SKM-1 (cell line): ENCODE measurements at regions not wholly inside any gene's neighbourhood (a gene's known extent, or its start where the extent isn't known, plus 50 kb on each side); places are given as distances from the start of the nearest gene placed in this dataset.

Experiments
- DNase-seq: peaks from one replicate; lab custom pipeline; 2025; ENCODE audit not compliant: unreplicated experiment; lab: John Stamatoyannopoulos, UW

DNA sequence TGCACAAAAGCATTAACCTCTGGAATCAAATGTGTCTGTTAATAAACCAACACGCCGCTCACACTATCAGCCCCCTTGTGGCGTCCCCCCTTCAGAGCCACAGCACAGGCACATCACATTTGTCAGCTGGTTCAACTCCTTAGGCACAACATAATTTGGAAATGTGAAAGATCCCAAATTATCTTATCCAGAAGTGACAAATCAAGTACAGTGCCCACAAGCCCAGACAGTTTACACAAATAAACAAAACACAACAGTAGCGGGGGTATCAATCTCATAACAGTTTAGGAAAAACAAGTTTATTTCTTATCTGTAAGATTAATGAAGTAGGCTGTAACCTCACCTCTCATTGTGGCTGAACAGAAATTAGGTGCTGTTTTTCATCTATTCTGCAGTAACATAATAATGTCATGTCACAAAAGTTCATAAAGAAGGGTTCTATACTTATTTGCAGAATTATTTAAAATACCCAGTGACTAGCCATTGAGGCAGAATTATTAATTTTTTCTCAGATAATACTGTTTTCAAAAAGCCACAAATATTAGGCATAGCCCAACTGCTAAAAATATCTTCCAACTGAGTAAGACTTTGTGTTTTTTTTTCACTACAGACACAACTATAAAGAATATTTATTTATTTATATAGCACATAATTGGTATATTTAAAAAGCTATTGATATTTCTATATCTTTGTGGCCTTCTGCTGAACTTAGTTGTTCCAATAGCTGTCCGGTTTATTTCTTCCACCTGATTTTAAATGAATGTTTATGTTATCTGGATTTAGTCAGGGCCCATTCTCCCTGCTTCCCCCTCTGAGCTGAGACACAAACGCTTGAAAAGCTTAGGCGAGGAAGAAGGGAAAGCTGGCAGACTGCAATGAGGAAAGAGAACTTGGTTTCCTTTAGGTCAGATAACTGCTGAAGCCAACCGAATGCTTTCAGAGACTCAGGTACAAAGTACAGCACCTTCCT lies 214.7 kb downstream of the QDPR start:
- no peak for DNase-seq

DNA sequence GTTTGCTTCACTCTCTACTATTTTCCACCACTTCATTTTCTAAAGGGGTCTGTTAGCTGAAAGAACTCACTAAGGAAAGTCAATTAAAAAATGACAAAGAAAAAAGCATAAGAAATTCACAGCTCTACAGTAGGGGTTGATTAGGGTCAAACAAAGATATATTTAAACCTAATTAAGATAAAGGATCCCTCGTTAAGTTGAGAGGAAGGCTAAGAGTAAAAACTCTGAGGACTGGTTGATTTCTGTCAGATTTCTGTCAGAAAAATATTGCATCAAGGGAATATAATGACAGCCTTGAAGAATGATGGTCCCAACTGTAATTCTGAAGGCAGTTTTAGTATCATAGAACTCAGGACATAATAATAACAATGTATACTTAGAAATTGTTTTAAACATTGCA lies 218.0 kb downstream of the QDPR start:
- no peak for DNase-seq

DNA sequence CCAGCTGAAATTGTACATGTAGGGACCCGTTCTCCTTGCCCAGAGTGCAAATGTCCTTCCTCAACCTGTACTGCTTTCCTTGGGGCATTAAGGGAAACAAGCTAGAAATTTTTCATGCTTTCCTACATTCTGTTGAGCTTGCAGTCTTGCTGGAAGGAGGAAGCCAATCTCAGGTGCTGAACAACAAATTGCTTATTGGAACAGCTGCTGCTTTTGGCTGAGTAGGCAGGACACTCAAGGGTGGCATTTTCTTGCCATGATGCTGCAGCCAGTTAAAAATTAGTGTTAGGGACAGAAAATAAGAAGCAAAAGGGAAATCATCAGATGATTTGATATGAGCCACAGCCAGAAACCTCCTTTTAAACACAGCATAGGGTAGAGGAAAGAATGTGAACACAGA lies 223.7 kb downstream of the QDPR start:
- DNase-seq: no peak

DNA sequence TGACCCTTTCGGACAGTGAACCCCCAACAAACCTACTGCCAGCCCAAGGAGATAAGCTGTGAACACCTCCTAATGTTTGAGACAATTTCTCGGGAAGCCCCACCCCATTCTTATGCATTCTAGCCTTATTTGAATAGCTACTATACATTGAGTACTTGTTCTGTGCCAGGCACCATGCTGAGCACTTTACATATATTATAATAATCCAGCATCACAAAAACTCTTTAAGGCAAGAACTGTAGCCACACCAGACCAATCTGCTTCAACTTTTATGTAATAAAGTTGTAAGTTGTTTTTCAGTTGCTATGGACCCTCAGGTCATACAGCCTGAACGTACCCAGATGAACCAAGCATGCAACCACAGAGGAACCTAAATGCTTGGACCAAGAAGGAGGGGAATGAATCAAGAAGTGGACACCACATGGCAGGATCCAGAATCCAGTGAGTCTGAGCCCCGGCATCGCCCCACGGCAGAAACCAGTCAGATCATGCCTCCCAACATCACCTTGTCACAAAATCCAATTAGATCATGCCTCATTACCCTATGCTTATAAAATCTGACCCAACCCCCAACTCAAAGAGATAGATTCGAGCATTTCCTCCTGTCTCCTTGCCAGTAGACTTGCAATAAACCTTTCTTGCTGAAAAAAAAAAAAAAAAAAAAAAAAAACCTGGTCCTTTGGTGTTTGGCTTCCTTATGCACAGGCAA lies 225.0 kb downstream of the QDPR start:
- DNase-seq: no peak

DNA sequence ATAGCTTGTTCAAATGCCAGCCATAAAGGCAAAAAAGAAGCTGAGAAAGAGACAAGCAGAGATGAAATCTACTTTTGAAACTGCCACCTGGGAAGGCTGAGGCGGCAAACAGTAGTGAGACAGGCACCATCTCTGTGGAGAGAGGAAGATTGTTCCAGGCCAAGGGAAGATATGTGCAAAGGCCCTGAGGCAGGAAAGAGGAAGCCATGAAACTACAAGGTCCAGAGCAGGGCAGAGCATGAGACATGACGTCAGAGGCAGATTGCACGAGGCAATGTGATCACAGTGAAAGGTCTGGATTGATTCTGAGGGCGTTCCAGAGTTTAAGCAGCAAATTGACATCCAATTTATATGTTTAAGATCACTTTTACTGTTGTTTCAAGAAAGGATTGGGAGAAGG lies 226.1 kb downstream of the QDPR start:
- no peak for DNase-seq

DNA sequence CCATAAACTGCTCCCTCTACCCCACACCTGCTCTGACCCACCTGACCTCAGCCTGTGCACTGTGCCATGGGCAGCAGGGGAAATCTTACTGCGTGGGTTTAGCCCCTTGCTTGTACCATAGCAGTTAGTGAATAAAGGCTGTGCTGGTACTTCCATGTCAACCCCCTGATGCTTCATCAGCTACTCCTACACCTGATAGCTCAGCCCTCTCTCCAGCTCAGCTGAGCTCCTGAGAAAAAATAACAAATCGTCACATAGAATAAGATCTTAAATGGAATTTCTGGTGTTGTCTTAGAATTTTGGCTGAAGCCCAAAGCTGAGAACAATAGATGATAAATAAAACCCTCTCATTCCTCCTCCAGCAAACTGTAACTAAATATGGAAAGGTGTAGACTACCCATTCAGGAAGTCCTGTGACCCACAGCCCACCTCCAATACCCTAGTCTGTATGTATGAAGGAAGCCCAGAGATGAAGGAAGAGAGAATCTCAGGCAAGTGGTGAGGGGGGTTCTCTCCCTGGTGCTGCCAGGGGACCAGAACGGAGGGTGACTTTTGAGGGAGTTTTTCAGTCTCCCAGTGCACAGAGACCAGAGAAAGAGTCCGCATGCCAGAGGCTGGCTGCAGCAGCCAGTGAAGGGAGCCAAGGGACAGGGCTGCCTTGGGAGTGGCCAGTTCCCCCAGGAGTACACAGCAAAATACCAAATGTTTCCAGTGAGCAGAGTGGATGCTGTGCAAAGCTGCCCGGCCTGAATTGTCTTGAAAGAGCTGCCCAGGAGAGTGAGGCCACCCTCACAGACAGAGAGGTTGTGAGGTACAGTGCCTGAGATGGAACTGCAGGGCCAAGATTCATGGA lies 227.3 kb downstream of the QDPR start:
- no peak for DNase-seq

DNA sequence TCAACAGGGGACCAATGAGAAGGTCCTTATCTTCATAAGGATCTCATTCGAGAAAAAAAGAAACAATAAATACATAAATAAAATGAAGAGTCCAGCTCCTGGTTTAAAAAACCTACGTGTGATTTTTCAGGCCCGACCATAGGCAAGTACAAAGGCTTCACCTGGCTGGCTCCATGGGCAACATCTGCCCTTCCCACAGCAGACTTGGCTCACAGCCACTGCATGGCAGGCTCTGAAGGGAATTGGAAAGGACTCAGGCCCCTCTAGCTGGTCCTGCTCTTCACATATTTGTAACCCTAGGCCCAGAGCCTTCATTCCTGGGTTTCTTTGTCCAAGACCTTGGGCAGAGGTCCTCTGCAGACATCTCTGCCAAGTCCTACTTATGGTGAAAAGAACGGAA lies 228.1 kb downstream of the QDPR start:
- no peak for DNase-seq

DNA sequence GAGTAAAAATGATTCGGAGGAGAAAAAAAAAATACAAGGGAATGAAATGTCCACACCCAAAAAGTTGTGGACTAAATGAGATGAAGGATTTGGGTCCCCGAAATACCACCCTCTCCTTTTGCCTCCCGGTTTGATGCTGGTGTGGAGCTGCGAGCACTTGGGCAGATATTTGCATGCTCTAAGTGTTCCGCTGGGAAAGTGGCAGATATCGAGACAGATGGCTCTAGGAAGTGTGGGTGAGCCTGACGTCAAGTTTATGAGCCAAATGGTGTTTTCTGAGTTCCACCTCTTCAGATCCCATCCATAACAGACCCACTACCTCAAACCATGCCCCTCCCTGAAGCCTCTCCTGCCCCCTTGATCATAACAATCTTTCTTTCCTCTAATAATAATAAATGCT lies 228.6 kb downstream of the QDPR start:
- DNase-seq: no peak

DNA sequence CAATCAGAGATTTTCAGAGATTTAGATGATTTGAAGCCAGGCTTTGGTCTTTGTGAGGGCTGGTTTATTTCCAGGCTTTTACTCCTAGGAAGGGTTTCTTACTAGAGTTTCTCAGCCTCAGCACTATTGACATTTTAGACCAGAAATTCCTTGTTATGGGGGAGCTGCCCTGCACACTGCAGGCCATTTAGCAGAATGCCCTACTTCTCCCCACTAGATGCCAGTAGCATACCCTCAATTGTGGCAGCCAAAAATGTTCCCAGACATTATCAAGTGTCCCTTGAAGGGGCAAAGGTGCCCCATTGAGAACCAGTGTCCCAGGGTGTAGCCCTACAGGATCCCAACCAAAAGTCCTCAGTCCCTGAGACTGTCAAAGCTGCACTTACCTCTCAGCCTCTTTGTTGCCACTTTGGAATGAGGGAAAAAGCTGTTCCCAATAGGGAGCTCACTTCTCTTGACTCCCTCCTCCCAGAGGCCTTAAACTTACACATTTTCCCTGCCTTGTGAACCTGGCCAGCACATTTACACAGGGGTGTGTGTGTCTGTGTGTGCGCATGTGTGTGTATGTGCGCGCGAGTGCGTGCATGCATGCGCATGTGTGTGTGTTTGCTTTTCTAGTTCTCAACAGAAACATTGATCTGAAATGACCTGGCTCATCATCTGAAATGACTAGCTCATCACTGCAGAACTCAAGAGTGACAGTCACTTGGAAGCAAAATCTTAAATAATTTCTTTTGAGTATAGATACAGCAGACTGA lies 231.4 kb downstream of the QDPR start:
- no peak for DNase-seq

DNA sequence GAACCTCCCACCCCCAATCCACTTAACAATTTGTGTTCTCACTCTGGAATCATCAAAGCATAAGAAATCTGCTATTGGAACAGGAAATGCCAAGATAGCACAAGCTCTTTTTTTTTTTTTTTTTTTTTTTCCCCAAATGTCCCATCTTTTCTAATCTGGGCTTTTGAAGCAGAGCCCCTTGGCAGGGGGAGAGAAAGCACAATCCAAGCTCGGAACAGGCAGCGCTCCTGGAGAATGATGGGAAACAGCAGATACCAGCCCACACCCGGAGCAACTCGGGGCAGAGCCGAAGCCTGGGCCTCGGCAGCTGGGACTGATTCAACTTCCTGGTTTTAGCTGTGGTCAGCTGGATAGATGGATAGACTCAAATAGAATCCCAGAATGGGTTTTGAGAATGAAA lies 235.1 kb downstream of the QDPR start:
- DNase-seq: no peak

DNA sequence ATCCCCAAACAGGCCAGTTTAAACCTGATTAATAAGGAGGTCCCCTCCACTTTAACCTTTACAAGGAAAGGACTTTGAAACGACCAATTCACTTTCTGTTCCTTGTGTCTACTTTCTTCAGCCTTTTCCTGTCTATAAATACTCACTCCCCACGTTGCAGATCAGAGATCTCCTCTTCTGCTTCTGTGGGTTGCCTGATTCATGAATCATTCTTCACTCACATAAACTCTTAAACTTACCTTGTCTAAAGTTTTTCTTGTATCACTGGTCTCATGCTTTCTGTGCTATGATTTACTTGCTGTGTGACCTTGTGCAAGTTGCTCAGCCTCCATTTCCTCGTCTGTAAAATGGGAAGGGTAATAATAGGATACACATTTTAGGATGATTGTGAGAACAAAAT lies 236.1 kb downstream of the QDPR start:
- no peak for DNase-seq

DNA sequence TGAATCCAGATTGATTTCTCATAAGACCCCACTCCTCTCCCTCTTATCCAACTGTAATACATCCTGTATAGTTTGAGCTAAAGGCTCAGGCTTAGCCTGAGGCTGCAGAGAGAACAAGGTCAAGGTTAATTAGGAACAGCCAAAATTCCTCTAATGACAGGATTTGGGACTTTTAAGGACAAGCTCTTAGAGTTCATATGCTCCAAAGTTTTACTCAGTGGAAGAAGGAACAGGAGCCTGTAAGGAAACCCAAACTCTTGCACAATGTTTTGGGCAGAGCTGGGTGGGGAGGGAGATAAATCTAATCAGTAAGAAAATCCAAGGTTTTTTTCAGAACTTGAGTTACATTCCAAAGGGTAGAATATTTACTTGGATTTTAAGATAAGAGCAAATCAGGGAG lies 238.8 kb downstream of the QDPR start:
- DNase-seq: no peak

DNA sequence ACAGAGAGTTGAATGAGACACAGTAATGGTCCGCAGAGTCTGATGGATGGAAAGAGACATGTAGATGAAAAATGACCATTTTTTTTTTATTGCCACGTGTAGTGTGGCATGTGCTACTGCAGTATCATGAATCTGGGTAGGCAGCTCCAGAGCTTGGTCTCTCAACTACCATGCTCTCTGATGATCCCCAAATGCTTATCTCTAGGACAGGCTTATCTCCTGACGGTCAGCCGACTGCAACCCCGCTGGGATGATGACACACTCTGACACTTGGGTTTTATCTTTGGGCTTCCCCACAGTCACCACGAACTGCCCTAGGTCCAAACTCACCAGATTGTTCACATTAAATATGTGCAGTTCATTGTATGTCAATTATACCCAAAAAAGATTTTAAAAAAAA lies 239.7 kb downstream of the QDPR start:
- DNase-seq: no peak

DNA sequence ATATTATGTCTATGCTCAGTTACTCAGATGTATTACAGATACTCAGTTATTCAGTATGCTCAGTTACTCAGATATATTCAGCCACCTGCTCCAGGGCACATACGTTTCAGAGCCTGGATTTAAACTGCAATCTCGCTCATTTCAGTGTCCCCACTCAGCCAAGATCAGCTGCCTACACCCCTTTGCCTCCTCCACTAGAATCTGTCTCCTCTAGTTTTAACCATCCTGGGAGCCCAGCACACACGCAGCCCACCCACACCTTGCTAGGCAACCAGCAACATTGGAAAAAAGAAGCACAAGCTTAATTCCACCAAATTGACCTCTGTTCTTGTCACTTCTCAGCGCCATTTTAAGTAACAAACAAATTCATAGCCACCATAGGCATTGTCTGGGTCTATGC lies 246.2 kb downstream of the QDPR start:
- DNase-seq: no peak

DNA sequence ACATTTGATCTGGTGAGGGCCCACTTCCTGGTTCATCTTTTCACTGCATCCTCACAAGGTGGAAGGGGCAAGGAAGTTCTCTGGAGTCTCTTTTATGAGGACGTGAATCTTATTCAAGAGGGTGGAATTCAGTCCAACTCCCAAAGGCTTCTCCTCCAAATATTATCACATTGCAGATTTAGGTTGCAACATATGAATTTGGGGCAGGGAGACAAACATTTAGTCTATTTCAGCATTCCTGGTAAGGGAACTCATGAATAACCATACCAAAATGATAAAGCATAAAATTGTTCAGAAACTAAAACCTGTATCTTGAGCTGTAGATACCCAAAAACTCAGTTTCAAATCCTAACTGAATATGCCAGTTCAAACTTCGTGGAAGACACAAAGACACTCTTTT lies 246.8 kb downstream of the QDPR start:
- no peak for DNase-seq

DNA sequence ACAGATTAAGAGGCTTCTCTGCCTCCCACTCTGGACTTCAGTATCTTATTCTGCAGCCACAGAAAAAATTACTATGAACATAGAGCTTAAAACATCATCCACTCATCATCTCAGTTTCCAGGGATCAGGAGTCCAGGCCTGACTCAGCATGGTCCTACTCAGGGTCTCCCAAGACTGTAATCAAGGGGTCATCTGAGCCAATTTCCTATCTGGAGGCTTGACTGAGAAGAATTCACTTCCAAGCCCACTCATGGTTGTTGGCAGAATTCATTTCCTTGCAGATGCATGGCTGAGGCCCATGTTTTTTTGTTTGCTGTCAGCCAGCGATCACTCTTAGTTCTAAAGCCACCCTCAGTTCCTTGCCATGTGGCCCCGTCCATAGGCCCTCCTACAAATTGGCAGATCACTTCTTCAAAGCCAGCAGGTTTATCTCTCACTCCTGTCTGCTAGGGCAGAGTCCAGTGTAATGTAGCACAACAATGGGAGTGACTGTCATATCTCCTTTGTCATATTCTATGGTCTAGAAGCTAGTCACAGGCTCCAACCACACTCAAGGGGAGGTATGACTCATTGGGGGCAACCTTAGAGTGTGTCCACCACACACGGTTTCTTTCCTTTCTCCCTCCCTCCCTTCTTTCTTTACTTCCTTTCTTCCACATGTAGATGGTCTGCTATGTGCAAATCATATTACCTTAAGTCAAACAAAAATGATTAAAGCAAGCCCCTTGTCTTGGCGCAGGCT lies 251.6 kb downstream of the QDPR start:
- DNase-seq: no peak

DNA sequence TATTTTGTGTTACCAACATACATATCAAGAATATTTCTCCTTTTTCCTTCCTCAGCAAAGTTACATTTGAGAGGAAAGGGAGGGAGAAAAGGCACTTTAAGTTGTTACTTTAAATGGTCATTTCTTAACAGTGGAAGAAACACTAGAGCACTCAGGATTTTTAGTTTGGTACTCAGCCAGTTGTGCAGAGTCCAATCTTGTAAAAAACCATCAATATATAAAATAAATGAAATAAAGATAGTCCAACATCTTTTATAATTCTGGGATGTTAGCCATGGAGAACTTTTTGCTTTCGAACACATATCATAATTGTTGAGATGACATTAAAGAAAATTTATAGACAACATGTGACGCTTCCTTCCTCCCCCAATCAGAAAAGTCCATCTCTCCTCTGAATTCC lies 253.8 kb downstream of the QDPR start:
- DNase-seq: no peak

DNA sequence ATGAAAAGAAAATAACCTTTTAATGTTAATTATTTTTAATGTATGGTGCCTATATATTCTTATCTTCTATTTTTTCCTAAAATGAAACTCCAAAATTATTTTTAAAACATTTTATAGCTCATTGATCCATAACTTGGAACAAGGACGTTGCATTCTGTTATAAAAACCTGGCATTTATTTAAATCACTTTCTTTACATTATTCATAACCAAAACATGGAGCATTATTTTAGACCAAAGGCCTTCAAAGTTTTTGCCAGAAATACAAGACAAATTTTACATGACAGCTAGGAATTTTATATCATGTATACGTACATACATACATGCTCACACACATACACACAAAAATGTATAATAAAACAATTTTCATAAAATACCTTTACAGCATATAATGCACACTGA lies 259.8 kb downstream of the QDPR start:
- no peak for DNase-seq

DNA sequence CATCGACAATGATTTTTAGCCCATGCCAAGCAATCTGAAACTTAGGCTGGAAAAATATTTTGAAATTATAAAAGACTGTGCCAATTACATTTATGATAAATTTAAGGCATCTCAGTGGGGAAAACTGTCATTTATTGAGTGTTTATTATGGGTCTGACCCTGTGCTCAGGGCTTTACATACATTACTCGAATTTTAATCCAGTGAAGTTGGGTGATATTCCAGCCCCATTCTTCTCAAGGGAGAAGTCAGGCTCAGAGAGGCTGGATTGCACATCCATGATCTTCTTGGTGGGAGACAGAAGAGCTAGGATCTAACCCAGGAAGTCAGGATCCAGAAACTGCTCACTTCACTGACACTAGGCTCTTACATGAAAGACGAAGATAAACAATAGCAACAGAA lies 260.8 kb downstream of the QDPR start:
- no peak for DNase-seq

DNA sequence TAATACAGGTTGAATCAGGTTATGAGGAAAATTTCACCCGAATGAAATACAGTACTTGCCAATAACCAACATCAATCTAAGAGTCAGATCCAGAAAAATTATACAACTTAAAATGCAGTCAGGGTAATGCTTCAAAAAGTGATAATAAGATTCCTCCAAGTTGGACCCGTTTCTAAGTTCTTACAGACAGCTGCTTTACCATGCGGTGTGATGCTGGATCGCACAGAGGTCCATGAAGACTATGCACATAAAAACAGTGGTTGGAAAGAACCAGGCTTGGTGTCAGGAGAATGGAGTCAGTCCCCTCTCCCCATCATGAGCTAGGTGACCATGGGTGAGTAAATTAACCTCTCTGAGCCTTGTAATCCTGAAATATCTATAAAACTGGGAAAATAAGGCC lies 261.3 kb downstream of the QDPR start:
- DNase-seq: no peak
